ENCODE measurements at regions not wholly inside any gene's neighbourhood (a gene's known extent, or its start where the extent isn't known, plus 50 kb on each side); places are given as distances from the start of the nearest gene placed in this dataset.

DNA sequence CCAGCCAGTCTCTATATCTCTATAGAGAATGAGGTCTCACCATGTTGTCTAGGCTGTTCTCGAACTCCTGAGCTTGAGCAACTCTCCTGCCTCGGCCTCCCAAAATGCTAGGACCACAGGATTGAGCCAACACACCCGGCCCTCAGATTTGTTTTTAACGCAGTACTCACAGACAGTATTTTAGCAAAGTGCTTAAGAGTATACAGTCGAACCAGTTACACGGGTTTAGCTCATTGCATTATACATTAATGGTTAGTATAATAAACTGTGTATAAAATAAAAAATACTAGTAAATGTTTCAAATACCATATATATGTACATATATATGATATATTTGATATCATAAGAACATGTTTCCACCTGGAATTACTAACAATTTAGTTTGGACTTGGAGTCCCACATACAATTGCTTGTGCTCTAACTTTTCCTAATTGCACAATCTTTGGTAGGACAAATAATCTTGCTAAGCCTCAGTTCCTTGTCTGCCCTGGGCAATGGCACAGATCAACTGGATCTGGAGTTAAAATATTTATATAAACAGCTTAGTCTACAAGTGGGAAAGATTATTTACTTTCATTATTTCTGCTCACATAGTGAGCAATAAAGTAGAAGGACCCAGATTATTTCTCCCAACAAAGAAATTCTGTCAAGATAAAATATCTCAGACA is 508.9 kb upstream of the LRATD1 start:
- DNase-seq (ENCODE audit: extremely low read depth in 1 of 2, low read depth in 1 of 2), result no peak

DNA sequence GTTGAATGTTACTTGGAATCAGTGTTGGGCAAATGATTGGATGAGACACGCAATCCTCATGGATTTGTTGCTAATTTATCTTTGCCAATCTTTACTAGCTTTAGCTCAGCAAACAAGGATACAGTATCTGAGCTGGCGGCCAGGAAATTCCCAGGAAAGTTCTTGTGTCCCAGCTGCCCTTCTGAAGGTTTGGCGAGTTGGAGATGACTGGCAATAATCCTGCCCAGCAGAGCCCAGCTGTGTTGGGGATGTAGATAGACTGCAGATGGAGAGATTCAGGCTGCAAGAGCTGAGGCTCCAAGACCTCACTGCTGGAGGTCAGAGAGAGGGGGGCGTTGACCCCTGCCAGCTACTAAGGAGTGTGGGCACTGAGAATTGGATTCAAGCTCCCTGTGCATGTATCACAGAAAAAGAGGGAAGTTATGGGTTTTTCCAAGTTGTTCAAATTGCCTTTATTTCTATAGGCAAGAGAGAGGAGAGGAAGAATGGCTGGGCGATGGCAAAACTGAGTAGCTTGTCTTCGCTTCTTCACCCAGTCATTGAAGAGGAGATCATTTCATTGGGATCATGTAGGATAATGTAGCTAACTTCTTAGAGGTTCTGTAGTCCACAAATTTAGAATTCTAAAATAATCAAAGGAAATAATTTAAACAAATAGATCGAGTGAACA is 506.8 kb upstream of the LRATD1 start:
- DNase-seq (ENCODE audit: extremely low read depth in 1 of 2, low read depth in 1 of 2), result no peak

DNA sequence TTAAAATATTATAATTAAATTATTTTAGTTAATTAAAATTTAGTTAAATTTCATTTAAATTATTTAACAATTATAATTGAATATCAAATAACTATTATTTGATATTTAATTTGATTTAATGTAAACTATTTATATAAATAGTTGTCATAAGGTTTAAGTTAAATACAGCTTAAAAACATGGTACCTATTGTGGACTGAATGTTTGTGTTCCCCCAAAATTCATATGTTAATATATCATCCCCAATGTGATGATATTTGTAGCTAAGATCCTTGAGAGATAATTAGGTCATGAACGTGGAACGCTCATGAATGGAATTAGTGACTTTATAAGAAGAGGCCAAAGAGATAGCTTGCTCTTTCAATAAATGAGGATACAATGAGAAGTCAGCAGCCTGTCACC is 505.7 kb upstream of the LRATD1 start:
- no peak for DNase-seq (ENCODE audit: extremely low read depth in 1 of 2, low read depth in 1 of 2)

DNA sequence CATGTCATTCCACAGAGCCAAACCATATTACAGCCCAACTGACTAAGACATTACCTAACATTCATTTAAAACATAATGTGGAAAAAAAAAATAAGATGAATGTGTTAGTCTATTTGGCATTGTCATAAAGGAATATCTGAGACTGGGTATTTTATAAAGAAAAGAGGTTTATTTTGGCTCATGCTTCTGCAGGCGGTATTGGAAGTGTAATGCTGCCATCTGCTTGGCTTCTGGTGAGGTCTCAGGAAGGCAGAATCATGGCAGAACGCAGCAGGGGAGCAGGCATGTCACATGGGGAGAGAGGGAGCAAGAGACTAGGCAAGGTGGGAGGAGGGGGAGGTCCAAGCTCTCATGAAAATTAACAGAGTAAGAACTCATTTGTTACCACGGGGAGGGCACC is 504.8 kb upstream of the LRATD1 start:
- DNase-seq (ENCODE audit: extremely low read depth in 1 of 2, low read depth in 1 of 2), result no peak

DNA sequence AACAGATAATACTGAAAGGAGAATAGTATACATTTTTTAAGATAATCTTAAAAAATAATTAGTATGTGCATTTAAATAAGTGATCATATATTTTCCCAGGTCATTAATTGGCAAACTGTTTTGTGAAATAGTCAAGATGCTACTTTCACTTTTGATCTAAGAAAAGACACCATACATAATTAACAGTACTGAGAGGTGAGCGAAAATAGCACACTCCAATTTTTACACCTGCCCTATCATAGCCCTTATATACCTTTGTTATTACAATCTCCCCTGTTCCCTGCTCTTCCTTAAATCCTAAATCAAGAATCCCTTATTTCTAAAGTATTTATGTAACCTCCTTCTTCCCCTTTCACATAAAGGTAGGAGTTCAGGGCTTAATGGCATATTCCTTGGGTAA is 500.1 kb upstream of the LRATD1 start:
- DNase-seq (ENCODE audit: extremely low read depth in 1 of 2, low read depth in 1 of 2), result no peak

DNA sequence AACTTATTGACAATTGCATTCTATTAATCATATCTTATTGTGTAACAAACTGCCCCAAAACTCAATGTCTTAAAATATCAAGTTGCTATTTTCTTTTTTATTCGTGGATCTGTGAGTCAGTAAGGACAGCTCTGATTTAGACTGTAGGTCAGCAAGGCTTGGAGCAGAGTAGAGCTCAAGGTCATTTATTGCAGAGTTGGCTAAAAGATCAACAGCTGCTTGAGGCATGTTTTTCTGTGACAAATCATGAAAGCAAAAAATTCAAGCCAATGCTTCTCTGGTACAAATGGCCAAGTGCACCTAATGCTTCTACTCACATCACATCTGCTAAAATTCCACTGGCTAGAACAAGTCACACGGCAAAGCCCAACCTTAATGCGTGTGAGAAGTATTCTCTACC is 497.7 kb upstream of the LRATD1 start:
- DNase-seq (ENCODE audit: extremely low read depth in 1 of 2, low read depth in 1 of 2), result no peak

DNA sequence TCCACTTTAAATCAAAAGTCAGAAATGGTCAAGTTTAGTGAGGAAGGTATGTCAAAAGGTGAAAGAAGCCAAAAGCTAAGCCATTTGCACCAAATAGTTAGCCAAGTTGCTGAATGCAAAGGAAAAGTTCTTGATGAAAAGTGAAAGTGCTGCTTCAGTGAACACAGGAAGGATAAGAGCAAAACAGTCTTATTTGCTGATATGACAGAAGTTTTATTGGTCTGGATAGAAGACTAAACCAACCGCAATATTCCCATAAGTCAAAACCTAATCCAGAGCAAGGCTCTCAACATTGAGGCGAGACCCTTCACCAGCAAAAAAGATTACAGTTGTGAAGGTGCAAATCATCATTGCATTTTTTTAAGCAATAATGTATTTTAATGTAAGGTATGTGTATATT is 496.5 kb upstream of the LRATD1 start:
- no peak for DNase-seq (ENCODE audit: extremely low read depth in 1 of 2, low read depth in 1 of 2)

DNA sequence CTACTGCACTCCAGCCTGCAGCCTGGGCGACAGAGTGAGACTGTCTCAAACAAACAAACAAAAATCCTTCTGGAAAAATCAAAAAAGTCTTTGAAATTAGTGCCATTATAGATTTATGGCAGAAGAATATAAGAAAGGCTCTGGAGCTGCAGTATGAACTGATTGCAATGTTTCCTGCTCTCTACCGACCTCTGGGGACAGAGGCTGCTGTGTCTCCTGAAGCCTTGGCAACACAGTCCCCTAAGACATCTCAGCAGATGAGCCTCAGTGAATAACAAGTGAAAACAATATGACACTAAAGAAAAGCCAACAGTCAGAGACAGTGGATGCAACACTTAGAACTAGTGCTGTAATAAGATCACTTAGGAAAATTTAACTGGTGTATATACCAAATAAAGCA is 494.9 kb upstream of the LRATD1 start:
- no peak for DNase-seq (ENCODE audit: extremely low read depth in 1 of 2, low read depth in 1 of 2)

DNA sequence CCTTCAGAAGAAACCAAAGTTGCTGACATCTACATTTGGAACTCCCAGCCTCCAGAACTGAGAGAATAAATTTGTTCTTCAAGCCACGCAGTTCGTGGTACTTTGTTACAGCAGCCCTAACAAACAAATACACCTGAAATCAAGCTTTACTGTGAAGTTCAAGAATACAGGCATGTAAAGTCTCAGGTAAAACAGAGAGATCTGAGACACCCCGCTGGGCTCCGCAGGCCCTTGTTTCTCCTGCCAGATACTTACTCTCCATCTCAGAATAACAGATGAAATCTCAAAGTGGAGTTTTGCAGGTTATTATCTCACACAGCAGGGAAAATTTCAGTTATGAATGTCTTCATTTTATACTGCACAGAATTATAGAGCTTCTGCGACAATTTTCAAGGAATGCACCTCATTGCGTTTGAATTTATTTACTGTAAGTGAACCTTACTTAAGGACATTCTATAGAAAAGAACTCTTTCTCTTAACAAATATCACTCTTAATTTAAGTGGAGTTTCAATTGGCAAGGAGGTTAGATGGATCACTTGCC is 492.4 kb upstream of the LRATD1 start:
- no peak for DNase-seq (ENCODE audit: extremely low read depth in 1 of 2, low read depth in 1 of 2)

DNA sequence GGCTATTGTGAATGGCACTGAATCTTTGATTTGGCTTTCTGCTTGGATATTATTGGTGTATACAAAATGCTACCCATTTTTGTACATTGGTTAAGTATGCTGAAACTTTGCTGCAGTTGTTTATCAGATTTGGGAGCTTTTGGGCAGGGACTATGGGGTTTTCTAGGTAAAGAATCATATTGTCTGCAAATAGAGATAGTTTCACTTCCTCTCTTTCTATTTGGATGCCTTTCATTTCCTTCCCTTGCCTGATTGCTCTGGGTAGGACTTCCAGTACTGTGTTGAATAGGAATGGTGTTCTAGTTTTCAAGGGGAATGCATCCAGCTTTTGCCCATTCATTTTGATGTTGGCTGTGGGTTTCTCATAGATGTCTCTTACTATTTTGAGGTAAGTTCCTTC is 489.1 kb upstream of the LRATD1 start:
- DNase-seq (ENCODE audit: extremely low read depth in 1 of 2, low read depth in 1 of 2), result no peak

DNA sequence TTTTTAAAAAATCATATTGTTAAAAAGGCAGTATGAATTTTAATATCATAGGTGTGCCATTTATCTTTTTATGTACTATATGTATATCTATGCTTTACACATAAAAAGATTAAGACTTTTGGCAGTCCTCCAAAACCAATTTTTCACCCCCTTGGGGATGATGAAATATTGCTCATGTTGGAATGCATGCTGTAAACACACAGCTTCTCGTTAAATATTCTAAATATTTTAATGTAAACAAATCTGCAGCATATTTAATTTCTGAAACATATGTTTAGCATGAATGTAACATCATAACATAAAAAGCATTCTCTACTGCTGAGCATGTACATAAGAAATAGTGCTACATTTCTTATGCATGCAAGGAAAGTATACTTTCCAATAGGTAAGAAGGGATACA is 484.3 kb upstream of the LRATD1 start:
- DNase-seq (ENCODE audit: extremely low read depth in 1 of 2, low read depth in 1 of 2), result no peak

DNA sequence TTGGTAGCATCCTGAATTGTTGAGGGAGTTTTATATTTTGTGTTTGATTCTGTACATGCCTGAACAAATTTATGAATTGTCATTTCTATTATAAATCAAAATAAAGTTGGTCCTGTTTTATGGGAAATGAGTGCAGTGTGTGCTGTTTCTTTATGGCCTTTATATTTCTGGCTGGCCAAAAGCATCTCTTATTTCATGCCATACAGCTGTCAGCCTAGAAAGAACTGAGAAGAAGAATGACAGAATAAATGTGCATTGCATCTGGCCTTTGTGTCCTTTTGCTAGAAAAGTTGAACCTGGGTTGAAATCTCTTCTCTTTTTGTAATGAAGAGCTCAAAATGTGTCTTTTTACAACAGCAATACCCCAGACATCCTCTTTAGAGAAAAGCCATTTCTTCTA is 474.7 kb upstream of the LRATD1 start:
- no peak for DNase-seq (ENCODE audit: extremely low read depth in 1 of 2, low read depth in 1 of 2)

DNA sequence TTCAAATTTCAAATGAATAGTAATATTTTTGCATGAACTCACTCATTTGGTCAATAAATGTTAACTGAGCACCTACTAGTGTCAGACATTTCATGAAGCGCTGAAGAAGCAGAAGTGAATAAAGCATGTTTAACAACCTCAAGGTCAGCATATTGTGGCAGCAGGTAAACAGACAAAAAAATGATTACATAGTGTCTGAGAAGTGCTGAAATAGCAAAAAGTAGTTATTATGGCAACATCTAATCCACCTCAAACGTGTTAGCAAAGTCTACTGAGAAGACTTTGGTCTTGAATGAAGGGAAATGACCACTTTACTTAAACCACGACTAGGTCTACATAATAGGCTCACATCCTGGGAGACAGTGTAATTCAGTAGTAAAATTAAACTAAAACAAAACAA is 452.2 kb upstream of the LRATD1 start:
- DNase-seq (ENCODE audit: extremely low read depth in 1 of 2, low read depth in 1 of 2), result no peak

DNA sequence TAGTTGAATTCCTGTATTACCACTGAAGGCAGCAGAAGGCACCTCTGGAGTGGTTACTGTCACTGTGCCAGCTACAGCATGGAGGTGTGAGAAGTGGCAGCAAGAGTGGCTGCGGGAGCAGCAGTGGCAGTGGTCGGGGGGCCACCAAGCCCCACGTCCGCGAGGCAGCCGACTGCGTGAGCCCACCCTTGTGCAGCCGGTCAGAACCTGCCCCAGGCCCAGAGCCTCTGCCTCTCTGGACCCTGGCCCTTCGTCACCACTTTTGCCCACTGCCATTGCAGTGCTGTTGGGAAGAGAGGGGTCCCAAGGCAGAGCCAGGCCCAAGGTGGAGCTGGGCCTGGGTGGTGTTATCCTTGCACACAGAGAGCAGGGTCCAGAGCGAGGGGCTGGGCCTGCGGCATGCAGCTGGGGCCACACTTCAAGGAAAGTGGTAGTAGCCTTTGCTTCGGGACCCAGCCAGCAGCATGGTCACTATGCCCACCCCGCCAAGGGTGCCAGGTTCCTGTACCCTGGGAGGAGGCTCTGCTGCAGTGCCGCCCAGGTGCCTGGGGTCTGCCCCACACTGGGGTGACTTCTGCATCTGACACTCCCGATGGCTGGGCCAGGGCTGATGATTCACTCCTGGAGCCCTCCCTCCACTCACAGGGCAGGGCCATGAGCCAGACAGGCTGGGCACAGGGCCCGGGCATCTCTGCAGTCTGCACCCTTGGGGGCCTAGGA is 450.1 kb upstream of the LRATD1 start:
- DNase-seq (ENCODE audit: extremely low read depth in 1 of 2, low read depth in 1 of 2), result no peak

DNA sequence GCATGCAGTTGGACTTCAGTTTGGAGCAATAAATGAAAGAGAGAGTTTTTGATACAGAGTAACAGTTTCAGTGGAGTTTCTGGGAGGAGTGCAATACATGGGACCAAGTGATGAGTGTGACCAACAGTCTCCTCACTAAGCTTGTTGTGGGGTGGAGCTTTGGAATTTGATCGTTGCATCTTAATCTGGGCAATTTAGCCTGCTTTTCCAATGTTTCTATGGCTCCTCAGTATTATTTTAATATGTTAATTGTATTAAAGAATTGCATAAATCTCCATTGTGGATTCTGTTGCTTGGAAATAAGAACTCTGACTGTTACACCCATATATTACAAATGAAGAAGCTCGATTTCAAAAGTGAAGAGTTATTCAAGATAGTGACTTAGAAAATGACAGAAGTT is 446.6 kb upstream of the LRATD1 start:
- no peak for DNase-seq (ENCODE audit: extremely low read depth in 1 of 2, low read depth in 1 of 2)

DNA sequence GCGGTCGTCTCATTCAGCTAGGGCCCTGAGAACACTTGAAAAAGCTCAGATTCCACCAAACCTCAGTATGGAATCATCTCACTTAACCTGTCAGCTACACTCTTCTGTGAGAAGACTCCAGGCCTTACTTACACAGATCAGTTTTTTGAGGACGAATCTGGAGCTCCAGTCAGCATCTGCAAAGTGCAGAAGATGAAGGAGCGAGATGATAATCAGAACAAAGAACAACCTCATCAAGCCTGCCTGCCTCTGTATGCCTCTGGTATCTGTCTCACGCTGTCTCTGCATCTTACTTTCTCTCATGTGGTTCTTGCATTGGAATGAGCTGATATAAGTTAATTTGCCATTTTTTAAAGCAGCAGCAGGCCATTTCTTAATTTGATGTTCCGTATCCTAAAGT is 444.1 kb upstream of the LRATD1 start:
- no peak for DNase-seq (ENCODE audit: extremely low read depth in 1 of 2, low read depth in 1 of 2)

DNA sequence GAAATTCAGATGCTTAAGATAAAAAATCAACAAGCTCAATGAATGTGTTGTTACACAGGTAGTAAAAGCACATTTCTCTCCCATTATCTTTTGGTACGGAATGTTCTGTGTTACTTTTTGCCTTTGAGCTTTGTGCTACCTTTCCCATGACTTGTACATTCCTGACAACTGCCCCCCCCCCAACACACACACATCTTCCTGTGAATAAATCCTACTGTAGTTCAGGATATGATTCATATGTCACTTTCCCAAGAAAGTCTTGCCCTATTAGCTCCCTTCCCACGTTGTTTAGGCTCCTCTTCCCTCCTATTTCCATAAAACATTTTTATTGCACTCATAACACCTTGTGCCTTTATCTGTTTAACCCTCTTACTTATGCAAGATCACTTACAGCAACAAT is 442.6 kb upstream of the LRATD1 start:
- no peak for DNase-seq (ENCODE audit: extremely low read depth in 1 of 2, low read depth in 1 of 2)

DNA sequence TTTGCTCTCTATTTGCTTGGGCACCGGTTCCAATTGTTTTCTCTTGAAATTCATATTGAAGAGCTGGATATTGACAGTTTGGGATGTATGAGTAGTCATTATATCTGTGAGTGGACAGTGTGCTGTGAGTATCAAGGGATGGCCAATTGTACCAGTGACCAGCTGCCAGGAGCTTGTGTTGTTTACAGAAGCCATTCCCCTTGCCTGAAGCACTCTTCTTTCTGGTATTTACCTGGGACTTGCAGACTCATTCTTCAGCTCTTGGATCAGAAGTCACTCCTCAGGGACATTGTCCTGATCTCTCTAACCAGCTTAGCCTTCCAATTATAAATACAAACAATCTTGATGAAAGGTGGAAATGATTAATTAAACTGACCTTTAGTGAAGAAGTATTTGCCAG is 438.3 kb upstream of the LRATD1 start:
- DNase-seq (ENCODE audit: extremely low read depth in 1 of 2, low read depth in 1 of 2), result no peak

DNA sequence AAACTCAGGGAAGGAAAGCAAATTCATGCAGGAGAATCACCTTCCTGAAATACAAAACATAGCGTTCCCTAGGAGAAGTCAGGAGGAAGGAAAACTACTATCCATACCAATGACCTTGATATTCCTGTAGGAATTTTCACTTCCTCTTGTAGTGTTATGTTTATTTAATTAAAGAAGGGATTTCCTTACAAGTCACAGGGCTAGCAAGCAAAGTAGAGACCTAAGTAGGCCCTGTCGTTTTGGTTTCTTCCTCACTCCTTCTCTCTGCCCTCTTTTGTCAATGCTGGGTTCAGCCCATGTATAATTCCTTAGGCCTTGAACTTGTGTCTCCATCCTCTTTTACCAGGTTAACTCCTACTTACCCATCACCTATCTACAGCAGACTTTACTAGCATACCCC is 435.2 kb upstream of the LRATD1 start:
- DNase-seq (ENCODE audit: extremely low read depth in 1 of 2, low read depth in 1 of 2), result no peak

DNA sequence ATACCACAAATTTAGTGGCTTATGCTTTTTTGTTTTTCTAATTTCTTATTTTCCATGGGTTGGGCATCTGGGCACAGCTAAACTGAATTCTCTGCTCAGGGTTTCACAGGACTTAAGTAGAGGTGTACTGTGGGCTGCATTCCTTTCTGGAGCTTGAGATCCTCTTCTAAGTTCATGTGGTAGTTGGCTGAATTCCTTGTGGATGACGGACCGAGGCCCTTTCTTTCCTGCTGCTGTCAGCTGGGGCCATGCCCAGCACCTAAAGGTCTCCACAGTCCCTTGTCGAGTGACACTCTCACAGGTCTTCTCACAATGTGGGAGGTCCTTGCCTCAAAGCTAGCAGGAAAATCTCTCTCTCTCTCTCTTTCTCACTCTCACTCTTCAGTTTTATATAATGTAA is 433.5 kb upstream of the LRATD1 start:
- no peak for DNase-seq (ENCODE audit: extremely low read depth in 1 of 2, low read depth in 1 of 2)

DNA sequence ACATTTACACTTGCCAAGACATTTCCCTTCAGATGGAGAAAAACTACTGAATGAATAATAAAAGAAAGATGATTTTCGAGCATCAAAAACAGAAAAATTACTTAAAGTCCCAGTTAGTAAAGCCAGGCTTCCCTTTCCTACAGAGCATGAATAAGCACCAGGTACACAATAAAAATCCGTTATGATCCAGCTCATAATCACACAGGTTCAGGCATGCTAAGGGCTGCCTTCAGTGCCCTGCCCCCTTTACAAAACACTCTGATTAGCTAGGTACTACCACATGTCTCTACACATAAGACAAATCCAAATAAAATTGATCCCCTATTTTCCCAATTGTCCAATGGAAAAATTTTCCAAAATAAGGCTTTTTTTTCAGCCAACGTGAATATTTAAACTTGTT is 413.2 kb upstream of the LRATD1 start:
- no peak for DNase-seq (ENCODE audit: extremely low read depth in 1 of 2, low read depth in 1 of 2)

DNA sequence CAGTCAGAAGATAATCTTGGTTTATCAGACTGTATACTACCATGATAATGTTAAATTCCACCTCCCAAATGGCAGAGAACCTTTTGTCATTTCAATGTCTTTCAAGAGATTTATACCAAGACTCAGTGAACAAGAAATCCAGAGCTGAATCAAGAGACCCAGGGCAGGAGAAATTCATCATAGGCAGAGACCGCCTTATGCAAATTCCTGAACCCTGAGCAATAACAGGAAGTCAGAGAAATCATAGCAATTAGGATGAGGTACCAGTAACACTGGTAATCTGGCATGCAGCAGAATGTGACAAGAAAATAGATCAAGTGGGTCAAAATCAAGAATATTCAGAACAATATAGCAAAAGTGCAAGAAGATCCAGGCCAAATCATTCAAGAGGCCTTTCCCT is 412.4 kb upstream of the LRATD1 start:
- DNase-seq (ENCODE audit: extremely low read depth in 1 of 2, low read depth in 1 of 2), result no peak
